ENCODE measurements at regions not wholly inside any gene's neighbourhood (a gene's known extent, or its start where the extent isn't known, plus 50 kb on each side); places are given as distances from the start of the nearest gene placed in this dataset.

- no peak for DNase-seq
Measured at GRCh38 chr10:128835361-128835760, 631.7 kb upstream of the MGMT start.

DNA sequence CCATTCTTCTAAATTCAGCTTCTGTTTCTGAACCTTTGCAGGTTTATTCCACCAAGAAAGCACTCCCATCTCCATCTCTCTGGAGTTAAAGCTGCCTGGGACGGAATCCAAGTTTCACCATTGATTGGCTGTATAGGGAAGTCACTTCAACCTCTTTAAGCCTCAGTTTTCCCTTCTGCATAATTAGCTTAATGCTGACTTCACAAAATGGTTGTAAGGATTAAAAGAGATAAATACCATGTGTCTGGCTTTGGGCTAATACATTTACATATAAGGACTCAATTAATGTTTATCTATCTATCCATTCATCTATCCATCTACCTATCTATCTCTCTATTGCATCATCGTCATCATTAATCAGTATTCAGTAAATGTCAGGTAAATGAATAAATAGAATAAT, 629.6 kb upstream of the MGMT start:
- DNase-seq: no peak

GRCh38 chr10:128839134-128839533, 627.9 kb upstream of the MGMT start:
- no peak for DNase-seq

DNA sequence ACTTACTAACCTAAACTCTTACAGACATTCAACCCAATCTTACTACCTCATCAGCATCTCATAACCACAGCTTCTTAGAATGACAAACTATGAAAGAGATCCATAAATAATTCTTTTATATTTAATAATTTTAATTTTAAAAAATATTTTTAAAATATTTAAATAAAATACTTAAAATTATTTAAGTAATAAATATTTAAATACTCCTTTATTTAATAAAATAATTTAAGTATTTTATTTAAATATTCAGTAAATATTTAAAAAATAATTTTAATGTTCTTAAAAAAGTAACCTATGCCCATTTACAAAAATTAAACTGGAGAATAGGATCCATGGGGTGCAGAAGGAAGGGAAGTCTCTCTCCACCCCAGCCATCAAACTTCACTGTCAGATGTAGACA, 627.3 kb upstream of the MGMT start:
- no peak for DNase-seq

- no peak for DNase-seq
Measured at GRCh38 chr10:128843972-128844371, 623.1 kb upstream of the MGMT start.

DNA sequence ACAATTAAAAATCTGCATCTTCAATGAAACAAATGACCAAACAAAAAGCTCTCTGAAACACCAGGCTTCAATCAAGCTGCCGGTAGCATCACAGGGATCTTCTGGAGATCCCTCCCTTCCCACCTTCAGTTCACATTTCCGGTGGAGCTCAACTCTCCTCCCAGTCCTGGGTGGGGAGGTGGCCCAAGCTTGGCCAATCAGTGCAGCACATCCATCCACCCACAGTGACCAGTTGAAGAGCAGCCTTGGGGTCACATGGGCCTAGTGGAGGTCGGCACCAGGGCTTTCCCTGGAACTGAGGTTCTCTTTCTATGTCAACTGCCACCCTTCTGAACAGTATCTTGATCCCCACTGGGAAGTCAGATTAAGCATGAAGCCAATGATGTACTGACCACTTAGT, 620.1 kb upstream of the MGMT start:
- DNase-seq: no peak

DNA sequence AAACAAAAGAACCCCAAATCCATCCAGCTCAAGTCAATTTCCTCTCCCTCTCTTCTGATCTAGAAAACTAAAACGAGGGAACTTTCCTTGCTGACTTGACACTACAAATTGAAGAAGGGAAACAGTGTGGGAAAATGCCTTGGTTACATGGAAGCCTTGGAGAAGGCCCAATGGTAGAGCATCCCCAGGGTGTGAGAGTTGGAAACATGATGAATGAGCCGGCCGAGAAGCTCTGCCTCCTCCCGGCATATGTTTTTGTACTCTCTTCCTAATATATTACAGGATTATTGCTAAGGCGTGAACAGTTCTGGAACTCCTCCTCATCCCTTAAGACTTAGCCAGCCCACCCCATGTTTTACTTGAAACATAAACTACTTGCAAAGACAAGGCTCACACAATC, 618.2 kb upstream of the MGMT start:
- no peak for DNase-seq

- no peak for DNase-seq
Measured at GRCh38 chr10:128850647-128851046, 616.4 kb upstream of the MGMT start.

GRCh38 chr10:128851281-128851680, 615.8 kb upstream of the MGMT start:
- no peak for DNase-seq

DNA sequence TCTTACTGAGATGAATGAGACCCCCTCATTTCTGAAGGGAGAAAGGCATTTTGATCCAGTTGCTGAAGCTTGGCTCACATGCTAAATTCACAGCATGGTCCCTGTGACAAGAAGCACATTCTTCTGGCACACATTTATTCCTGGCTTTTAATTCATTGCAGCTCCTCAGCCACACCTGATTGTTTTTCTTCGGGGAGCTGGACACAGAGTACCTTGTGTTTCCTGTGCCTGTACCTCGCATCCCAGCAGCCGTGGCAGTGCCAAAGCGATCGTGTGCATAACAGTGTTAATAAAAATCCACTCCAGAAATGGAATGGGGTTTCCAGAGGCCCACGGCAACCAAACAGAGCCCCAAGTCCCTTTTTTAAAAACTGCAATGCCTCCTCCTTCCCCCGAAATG, 615.3 kb upstream of the MGMT start:
- DNase-seq: no peak

DNA sequence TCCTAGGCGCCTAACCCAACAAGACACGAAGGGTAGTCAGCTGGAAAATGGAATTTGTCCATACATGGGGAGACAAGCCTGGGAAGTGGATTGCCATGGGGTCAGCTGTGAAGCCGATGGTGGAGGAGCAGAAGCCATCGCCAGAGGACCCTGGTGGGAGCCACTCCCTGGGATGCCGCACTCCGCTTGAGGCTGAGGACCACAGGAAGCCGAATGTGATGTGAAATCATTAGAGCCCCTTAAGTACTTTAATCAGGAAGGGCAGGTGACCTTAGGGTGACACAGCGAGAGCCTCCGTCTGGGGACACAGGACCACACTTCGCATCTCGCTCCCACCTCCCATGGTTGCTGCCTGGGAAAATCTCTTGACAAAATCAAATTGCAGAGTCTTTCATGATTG, 614.6 kb upstream of the MGMT start:
- DNase-seq: no peak

DNA sequence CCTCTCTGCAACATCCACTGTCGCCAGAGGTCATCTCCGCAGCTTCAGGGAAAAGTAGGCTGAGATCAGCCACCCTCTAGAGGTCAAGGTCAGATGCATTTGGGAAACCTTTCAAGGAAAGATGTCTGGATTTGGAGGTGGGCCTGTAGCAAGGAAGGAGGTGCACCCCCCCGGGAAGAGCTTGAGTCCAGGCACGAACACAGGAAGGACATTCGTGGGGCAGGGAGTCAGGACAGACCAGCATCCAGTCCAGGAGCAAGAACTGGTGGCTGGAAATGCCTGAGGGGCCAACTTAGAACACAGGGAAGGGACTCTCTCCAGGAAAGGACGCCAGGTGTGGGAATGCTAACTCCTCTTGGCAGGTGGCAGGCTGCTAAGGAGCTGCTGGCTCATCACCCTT, 614.1 kb upstream of the MGMT start:
- DNase-seq: no peak

DNA sequence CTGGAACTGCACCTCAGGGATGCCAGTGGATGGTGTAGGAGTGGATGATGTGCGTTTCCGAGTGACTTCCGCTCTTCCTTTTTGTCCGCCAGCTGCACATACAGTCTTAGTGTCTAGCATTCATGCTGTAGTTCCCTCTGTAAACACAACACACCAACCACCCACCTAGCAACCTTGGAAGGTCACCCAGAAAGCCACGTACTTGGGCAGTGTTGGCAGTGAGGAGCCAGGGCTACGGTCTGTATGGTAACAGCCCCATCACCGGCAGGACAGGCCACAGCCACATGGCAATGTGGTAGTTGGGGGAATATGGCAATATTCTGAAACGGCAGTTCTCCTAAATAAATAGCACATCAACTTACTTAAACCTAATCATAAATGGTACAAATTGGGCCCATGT, 613.5 kb upstream of the MGMT start:
- no peak for DNase-seq

DNA sequence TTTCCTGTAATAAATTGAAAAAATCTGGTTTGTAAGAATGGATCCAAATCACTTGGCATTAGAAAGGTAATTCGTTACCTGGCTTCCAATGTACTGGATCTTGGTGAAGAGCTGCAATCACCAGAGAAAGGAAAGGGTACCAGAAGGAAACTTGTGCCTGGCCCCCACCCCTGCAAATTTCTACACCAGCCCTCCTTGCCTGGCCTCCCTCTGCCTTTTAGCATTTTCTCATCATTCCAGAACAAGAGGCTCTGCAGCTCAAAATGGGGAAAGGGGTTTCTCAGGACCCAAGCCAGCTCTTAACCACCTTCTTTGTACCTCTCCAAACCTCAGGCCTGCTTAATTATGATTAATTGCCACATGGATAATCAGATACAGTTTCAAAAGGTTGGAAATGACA, 612.8 kb upstream of the MGMT start:
- DNase-seq: no peak

- DNase-seq: no peak
Measured at GRCh38 chr10:128854963-128855362, 612.1 kb upstream of the MGMT start.

GRCh38 chr10:128855618-128856428, 611.2 kb upstream of the MGMT start:
- no peak for DNase-seq

GRCh38 chr10:128859738-128860386, 607.2 kb upstream of the MGMT start:
- DNase-seq: peak; percentile 17 to 42

GRCh38 chr10:128860574-128860973, 606.5 kb upstream of the MGMT start:
- DNase-seq: no peak

DNA sequence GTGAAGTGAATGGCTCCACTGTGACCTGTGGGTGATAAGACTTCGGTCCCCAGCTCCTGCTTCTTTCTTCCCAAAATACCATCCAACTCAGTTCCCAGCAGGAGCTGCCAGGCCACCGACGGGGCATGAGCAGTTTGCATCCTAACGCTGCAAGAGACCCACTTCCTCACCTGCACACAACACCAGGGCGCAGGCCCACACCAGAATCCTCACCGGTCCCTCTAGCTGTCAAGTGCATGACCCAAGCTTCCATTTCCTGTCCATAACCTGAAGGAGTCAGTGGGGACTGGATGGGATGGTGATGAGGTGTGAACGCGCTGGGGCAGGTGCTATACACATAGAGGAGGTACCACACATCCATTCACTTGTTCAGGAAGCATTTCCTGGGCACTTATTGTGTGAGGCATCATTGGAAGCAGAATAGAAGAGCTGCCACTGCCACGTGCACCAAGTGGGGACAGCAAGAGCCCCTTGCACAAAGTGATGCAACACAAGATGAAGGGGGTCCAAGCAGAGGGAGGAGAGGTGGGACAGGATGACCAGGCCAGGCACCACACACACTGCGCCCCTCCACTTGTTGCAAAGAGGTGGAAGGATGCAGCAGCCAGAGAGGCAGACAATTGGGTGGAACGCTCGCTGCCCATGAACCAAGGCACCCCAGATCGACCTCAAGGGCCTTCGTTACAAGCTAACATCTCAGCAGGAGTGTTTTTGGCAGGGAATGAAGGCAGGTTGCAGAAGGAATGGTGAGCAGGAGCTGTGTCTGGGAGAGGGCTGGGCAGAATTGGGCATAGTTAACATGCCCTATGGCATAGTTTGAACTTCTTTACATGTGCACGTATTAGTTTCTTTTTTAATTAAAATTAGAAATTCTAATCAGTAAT, 605.8 kb upstream of the MGMT start:
- DNase-seq: no peak

- no peak for DNase-seq
Measured at GRCh38 chr10:128863411-128863810, 603.6 kb upstream of the MGMT start.

DNA sequence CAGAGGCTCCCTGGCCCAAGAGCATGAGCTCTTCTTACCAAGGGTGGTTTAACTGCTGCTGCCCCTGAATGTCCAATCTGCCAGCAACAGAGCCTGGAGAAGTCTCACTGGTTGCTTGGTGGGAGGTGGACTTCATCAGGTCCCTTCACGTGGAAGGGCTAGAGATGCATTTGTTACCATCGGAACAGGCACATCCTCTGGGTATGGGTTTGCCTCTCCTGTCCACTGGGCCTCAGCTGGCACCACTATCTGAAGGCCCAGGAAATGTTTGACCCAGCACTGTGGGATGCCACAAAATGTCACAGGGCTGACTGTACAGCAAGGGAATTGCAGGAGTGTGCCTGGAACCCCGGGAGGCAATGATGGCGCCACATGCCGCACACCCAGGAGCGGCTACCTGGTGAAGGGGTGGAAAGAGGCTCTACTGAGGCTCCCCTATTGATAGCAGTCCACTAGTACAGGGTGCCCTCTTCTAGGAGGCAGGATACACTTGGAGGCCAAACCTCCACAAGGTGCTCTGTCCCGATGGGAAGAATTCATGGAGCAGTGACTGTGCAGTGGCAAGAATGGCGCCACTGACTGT, 603.1 kb upstream of the MGMT start:
- DNase-seq: no peak

DNA sequence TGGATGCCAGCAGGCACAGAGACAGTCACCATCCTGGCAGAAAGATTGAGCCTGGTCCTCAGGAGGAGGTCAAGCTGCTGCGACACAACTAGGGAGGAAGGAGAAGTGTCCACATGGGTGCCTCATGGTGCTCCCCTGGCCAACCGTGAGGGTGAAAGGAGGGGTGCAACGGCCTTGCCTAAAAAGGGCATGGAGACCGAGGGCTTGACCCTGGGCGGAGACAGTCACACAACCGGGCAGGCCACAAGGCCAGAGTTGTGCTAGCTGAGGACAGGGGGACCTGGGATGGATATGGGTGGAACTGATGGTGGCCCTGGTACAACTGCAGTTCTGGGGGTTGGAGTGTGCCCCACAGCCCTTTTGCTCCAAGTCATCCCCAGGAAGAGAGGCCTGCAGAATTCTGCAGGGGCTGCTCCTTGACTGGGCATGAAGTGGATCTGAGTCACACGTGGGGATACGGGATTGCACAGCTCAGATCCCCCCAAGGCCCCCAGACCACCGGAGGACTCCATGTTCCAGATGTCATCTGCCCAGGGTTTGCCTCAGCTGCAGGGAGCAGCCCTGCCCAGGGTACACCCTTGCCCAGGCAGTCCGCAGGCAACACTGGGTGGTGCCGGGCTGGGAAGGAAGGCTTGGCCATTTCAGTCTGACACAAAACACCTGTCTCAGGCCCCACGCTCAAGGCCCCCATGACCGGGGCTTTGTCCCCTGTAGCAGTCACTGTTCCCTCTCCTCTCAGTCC, 602.3 kb upstream of the MGMT start:
- DNase-seq: no peak

All from activated CD4-positive, alpha-beta T cell treated with anti-CD3 and anti-CD28 coated beads, Interleukin-2, amount 50 U/mL, for 48 hours (primary cell).